HFF-Myc (cell line): ENCODE measurements at regions not wholly inside any gene's neighbourhood (a gene's known extent, or its start where the extent isn't known, plus 50 kb on each side); places are given as distances from the start of the nearest gene placed in this dataset.

Experiments used
- DNase-seq: peaks from one replicate; pipeline ENCODE4 v3.0.0-alpha.2; 2011; ENCODE audit warnings: low read depth; ENCODE audit errors: extremely low read depth
- H3K4me3 ChIP-seq: replicated peaks from 2 replicates; pipeline ENCODE4 v1.5.1; 2011; ENCODE audit warnings: low read depth, mild to moderate bottlenecking, control low read depth, low read length
- TF ChIP-seq, protein P1 (sequence below): IDR thresholded peaks from 2 replicates; pipeline ENCODE4 v1.5.1; 2012; ENCODE audit warnings: mild to moderate bottlenecking, low read depth, low read length, control low read depth; ENCODE audit errors: missing control alignments

DNA sequence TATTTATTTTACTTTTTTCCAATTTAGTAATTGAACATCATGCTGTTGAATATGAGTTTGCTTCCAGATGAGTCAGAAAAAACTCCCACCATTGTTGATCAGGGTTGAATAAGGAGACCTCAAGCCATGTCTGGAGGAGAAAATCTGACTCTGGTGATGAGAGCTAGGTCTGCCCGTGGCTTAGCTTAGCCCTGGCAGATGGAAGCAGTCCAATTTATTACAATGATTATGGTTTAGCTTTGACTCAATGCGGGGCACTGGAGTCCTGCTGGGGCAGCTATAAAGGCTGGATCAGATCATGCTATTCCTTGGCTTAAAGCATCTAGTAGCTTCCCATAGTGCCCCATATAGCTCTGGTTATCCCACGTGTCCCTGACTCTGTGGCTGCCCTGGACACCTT, 506.5 kb downstream of the MN1 start:
- no peak for DNase-seq
- H3K4me3 ChIP-seq, result no peak overlapping the region
- TF ChIP-seq, protein P1, sequence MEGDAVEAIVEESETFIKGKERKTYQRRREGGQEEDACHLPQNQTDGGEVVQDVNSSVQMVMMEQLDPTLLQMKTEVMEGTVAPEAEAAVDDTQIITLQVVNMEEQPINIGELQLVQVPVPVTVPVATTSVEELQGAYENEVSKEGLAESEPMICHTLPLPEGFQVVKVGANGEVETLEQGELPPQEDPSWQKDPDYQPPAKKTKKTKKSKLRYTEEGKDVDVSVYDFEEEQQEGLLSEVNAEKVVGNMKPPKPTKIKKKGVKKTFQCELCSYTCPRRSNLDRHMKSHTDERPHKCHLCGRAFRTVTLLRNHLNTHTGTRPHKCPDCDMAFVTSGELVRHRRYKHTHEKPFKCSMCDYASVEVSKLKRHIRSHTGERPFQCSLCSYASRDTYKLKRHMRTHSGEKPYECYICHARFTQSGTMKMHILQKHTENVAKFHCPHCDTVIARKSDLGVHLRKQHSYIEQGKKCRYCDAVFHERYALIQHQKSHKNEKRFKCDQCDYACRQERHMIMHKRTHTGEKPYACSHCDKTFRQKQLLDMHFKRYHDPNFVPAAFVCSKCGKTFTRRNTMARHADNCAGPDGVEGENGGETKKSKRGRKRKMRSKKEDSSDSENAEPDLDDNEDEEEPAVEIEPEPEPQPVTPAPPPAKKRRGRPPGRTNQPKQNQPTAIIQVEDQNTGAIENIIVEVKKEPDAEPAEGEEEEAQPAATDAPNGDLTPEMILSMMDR, result no peak

DNA sequence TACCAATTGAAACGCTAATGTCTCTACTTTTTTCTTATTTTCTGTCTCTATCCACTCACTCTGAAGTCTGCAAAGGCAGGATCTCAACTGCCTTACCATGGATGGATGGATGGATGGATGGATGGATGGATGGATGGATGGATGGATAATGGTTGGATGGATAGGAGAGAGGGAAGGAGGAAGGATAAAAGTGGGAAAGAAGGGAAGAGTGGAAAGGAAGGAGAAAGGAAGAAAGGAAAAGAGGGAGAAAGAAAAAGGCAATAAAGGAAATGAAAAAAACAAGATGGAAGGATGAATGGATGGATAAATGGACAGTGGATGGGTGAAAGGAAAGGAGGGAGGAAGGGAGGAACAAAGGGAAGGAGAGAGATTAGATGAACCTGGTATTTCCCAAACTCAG, 506.0 kb downstream of the MN1 start:
- no peak overlapping the region for H3K4me3 ChIP-seq
- TF ChIP-seq, protein P1, result no peak
- no peak for DNase-seq

DNA sequence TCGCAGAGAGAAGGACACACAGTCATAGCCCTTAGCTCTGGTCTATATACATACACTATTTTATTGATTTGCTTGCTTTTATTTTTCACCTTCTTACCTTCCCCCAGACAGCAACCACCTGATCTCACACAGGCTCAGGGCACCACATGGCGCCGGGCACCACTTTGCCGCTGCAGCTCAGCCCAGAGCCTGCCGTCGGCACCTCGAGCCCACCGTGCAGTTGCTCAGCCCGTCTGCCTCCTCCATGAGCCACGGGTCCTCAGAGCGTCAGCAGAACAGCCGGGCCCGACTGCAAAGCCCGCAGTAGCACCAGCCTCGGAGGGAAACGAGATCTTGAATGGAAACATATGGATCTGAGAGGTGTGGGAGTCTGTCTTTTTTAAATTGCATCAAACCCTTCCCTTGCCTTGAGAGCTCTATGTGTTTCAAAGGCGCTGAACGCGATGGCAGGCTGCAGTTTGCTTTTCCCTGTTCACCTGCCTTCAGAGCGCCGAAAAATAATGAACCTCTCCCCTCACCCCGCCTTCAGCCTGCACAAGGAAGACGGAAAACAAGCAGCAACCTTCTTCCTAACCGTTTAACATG, 505.4 kb downstream of the MN1 start:
- DNase-seq, result no peak
- TF ChIP-seq, protein P1, result no peak
- no peak overlapping the region for H3K4me3 ChIP-seq

DNA sequence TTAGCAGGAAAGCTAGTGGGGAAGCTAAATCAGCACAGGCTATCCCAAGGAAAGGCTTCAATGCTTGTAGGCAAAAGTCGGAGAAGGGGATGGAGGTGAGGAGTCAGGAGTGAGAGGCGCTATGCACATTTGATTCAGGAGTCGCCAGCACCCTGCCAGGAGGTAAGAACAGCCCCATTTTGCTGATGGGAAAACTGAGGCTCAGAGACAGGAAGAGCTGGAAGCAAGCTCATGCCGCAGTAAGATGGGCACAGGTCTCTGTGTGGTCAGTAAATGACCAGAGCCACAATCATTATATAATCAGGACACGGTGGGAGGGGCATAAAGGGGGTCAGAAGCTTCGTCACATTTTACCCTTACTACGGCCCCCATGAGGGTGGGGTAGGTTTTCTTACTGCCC, 504.4 kb downstream of the MN1 start:
- no peak for DNase-seq
- no peak overlapping the region for H3K4me3 ChIP-seq
- TF ChIP-seq, protein P1, result no peak

DNA sequence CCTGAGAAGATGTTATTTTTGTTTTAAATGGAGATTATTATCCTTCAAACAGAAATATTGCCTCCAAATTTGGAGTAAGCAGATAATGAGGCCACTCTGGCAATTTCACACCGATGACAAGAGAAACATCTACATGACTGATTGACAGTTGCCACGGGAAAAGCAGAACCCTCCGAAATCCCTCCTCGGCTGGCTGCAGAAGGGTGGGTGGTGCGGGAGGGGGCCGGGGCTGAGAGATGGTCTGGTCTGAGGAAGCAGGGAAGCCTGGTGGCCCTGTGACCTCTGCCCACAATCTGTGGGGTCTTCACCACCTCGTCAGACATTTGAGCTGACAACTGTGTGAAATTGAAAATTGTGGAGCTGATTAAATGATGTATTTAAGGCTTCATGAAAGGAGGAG, 503.2 kb downstream of the MN1 start:
- no peak for DNase-seq
- TF ChIP-seq, protein P1, result no peak
- no peak overlapping the region for H3K4me3 ChIP-seq

DNA sequence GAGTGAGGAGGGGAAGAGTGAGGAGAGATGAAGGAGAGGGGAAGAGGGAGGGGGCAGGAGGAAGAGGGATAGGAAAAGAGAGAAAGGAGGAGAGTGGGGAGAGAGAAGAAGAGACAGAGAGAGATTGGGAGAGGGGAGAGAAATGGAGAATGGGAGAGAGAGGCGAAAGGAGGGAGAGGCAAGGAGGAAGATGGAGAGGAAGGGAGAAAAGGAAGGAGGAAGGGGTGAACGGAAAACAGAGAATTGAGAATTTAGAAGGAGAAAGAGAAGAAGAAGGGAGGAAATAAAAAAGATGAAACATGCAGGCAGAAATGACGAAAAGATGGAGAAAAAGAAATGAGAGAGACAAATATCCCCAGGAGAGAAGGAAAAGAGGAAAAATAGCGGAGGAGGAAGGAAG, 502.8 kb downstream of the MN1 start:
- TF ChIP-seq, protein P1, result no peak
- H3K4me3 ChIP-seq, result no peak overlapping the region
- no peak for DNase-seq
